HepG2 (cell line): ENCODE measurements at regions not wholly inside any gene's neighbourhood (a gene's known extent, or its start where the extent isn't known, plus 50 kb on each side); places are given as distances from the start of the nearest gene placed in this dataset.

Experiments
- ATAC-seq: fragments of 200-7000 bp; cut with Tn5 transposase; 3 replicates; pipeline ENCODE4 v1.9.1; 2020; ENCODE audit warnings: mild to moderate bottlenecking, moderate library complexity
- BruUV-seq: library from RNA; stranded (reverse); fragments of 400-500 nt; replicated peaks from 2 replicates; lab custom pipeline; 2021; lab: Mats Ljungman, UMichigan
- CTCF ChIA-PET: fragments of 300-600 bp; formaldehyde crosslinking; extraction: SDS; loops from one replicate; lab custom pipeline; 2021; ENCODE audit warnings: low total read pairs, inconsistent platforms, low intra/inter-chr PET ratio; lab: Yijun Ruan, JAX
- POLR2A ChIA-PET: fragments of 350-600 bp; sonication (Branson Sonifier 250); formaldehyde crosslinking; loops from one replicate; lab custom pipeline; 2020; ENCODE audit warnings: antibody characterized with exemption, inconsistent platforms; lab: Yijun Ruan, JAX
- DNase-seq: peaks from one replicate; pipeline ENCODE4 v3.0.0-alpha.2; 2015; ENCODE audit warnings: low spot score
- FAIRE-seq: peaks from 3 replicates; lab custom pipeline; 2011; peaks lifted over from hg19 to GRCh38; lab: Jason Lieb, UNC
- H2AFZ ChIP-seq: one replicate; pipeline ENCODE4 v1.6.1; 2011; ENCODE audit warnings: low read length, inconsistent platforms
- H3K27ac ChIP-seq: fragments of 300-600 bp; 3 replicates; pipeline ENCODE4 v1.8.0; 2011; ENCODE audit warnings: mixed run types, mild to moderate bottlenecking, mixed read lengths, low read length, inconsistent platforms; ENCODE audit not compliant: insufficient read depth; ENCODE audit errors: extremely low read length
- H3K27me3 ChIP-seq, 2 experiments: fragments of 200-600 bp in 1 of 2; 2 replicates in 1 of 2; 3 replicates in 1 of 2; pipeline versions ENCODE4 v1.6.0 to v1.8.0; 2011; ENCODE audit warnings: low read length in 2 of 2, mild to moderate bottlenecking in 2 of 2, moderate library complexity in 2 of 2, inconsistent platforms in 1 of 2; ENCODE audit not compliant: insufficient read depth in 2 of 2, control insufficient read depth in 1 of 2
- H3K36me3 ChIP-seq, 2 experiments: fragments of 200-600 bp in 1 of 2; replicated peaks in 1 of 2; 2 replicates in 1 of 2; 3 replicates in 1 of 2; pipeline versions ENCODE4 v1.5.1 to v1.8.0; 2011; ENCODE audit warnings: low read length in 2 of 2, inconsistent platforms in 1 of 2; ENCODE audit not compliant: insufficient read depth in 2 of 2, control insufficient read depth in 1 of 2
- H3K4me1 ChIP-seq: 2 replicates; pipeline ENCODE4 v1.5.1; 2012; ENCODE audit warnings: low read length, inconsistent platforms; ENCODE audit not compliant: insufficient read depth
- H3K4me2 ChIP-seq: 2 replicates; pipeline ENCODE4 v1.6.0; 2011; ENCODE audit warnings: low read depth, low read length, inconsistent platforms
- H3K4me3 ChIP-seq, 3 experiments: fragments of 200-600 bp in 1 of 3; sonication (generic), shearing (Covaris generic) in 1 of 3; replicated peaks in 1 of 3; 2 replicates each; pipeline ENCODE4 v1.5.1; 2011 to 2016; ENCODE audit warnings: low read length in 3 of 3, inconsistent platforms in 2 of 3, low read depth in 2 of 3, mild to moderate bottlenecking in 2 of 3, control low read depth in 1 of 3, mixed read lengths in 1 of 3; ENCODE audit not compliant: insufficient read depth in 1 of 3
- H3K79me2 ChIP-seq: one replicate; pipeline ENCODE4 v1.6.1; 2011; ENCODE audit warnings: low read length, inconsistent platforms; ENCODE audit not compliant: insufficient read depth
- H3K9ac ChIP-seq: 2 replicates; pipeline ENCODE4 v1.6.0; 2011; ENCODE audit warnings: mild to moderate bottlenecking, low read depth, low read length, inconsistent platforms; ENCODE audit not compliant: insufficient read depth
- H3K9me3 ChIP-seq: 2 replicates; pipeline ENCODE4 v1.5.1; 2012; ENCODE audit warnings: mild to moderate bottlenecking, low read length
- H4K20me1 ChIP-seq: 2 replicates; pipeline ENCODE4 v1.6.0; 2011; ENCODE audit warnings: inconsistent platforms, mild to moderate bottlenecking, low read length, moderate library complexity; ENCODE audit not compliant: insufficient read depth
- EED ChIP-seq: sonication (generic); formaldehyde crosslinking; IDR thresholded peaks from 2 replicates; pipeline ENCODE4 v1.5.0; 2020; ENCODE audit warnings: mild to moderate bottlenecking, missing genetic modification reagents
- FOXP4 ChIP-seq: sonication (generic); formaldehyde crosslinking; IDR thresholded peaks from 2 replicates; pipeline ENCODE4 v1.4.0; 2020; ENCODE audit warnings: missing genetic modification reagents
- GLI4 ChIP-seq: sonication (generic); formaldehyde crosslinking; IDR thresholded peaks from 2 replicates; pipeline ENCODE4 v1.5.1; 2020; ENCODE audit warnings: missing genetic modification reagents, mild to moderate bottlenecking, moderate library complexity, borderline replicate concordance
- KLF12 ChIP-seq: sonication (generic); formaldehyde crosslinking; IDR thresholded peaks from 2 replicates; pipeline ENCODE4 v1.4.0; 2020; ENCODE audit warnings: missing genetic modification reagents, borderline replicate concordance
- MAFG ChIP-seq: sonication (generic); formaldehyde crosslinking; IDR thresholded peaks from 2 replicates; pipeline ENCODE4 v1.5.1; 2020; ENCODE audit warnings: mild to moderate bottlenecking, missing genetic modification reagents
- ZIK1 ChIP-seq: sonication (generic); formaldehyde crosslinking; IDR thresholded peaks from 2 replicates; pipeline ENCODE4 v1.5.0; 2020; ENCODE audit warnings: mild to moderate bottlenecking, low read depth, missing genetic modification reagents, borderline replicate concordance
- ZNF230 ChIP-seq: sonication (generic); formaldehyde crosslinking; IDR thresholded peaks from 2 replicates; pipeline ENCODE4 v1.4.0; 2020; ENCODE audit warnings: mild to moderate bottlenecking, missing genetic modification reagents
- ZNF496 ChIP-seq: sonication (generic); formaldehyde crosslinking; IDR thresholded peaks from 2 replicates; pipeline ENCODE4 v1.8.1; 2023; ENCODE audit warnings: mild to moderate bottlenecking, moderate library complexity, missing genetic modification reagents; ENCODE audit not compliant: insufficient replicate concordance
- ZNF549 ChIP-seq: sonication (generic); formaldehyde crosslinking; IDR thresholded peaks from 2 replicates; pipeline ENCODE4 v1.5.0; 2020; ENCODE audit warnings: missing genetic modification reagents
- ZSCAN22 ChIP-seq: sonication (generic); formaldehyde crosslinking; IDR thresholded peaks from 2 replicates; pipeline ENCODE4 v1.4.0; 2020; ENCODE audit warnings: mild to moderate bottlenecking, missing genetic modification reagents
- WGBS: methylation state at CpG from one replicate; pipeline ENCODE4 v1.1.6; 2017; ENCODE audit warnings: low lambda C conversion rate; 5-methylcytosine and 5-hydroxymethylcytosine counted together
- in situ Hi-C: cut with HindIII; loops from 2 replicates; pipeline ENCODE4 v1.10.0; 2017; ENCODE audit warnings: low pct_unique_long_range_greater_than_20kb; ENCODE audit not compliant: extremely low pct_ligation_motif_present
- intact Hi-C: fragments of 100-400 bp; cut with micrococcal nuclease; formaldehyde crosslinking; loops from one replicate; pipeline ENCODE4 v1.10.0; 2022; ENCODE audit not compliant: unreplicated experiment

GRCh38 chr18:50447952-50448351, 73.1 kb downstream of the SKA1 start:
- intact Hi-C loops (no loop called here), in situ Hi-C loops (no loop called here)
- TF ChIP-seq ZIK1, result no peak
- no peak for TF ChIP-seq ZNF549 (CRISPR knock-in tag)
- no peak for TF ChIP-seq ZNF496 (CRISPR knock-in tag)
- no peak for TF ChIP-seq GLI4 (CRISPR knock-in tag)
- no peak for TF ChIP-seq KLF12 (CRISPR knock-in tag)
- TF ChIP-seq ZSCAN22 (CRISPR knock-in tag), result no peak
- no peak for TF ChIP-seq EED (CRISPR knock-in tag)
- TF ChIP-seq FOXP4 (CRISPR knock-in tag), result no peak
- TF ChIP-seq MAFG, result no peak
- no peak for TF ChIP-seq ZNF230 (CRISPR knock-in tag)
- CTCF ChIA-PET, result no interaction called here
- DNase-seq (no peak), ATAC-seq (no peak), FAIRE-seq (no peak)
- WGBS, result 0% methylated on average over 1 of the region's 1 CpG
- no peak overlapping the region for H2AFZ ChIP-seq
- no peak overlapping the region for H3K9ac ChIP-seq
- BruUV-seq, result no TSS peak
- no peaks in the 10 kb centered on the region for H3K79me2 ChIP-seq
- POLR2A ChIA-PET, result no interaction called here
- peaks cover 10% of the 10 kb centered on the region for H3K9me3 ChIP-seq
- no peaks in the 10 kb centered on the region for H4K20me1 ChIP-seq
- no peaks in the 10 kb centered on the region; a peak in 1 of 5 replicates for H3K27me3 ChIP-seq
- no peaks in the 10 kb centered on the region for H3K36me3 ChIP-seq
- H3K4me1 ChIP-seq, result no peaks in the 10 kb centered on the region
- no peak overlapping the region for H3K4me2 ChIP-seq
- H3K27ac ChIP-seq, result no peak overlapping the region
- no peak overlapping the region for H3K4me3 ChIP-seq
